GM18508 (cell line): ENCODE measurements at regions not wholly inside any gene's neighbourhood (a gene's known extent, or its start where the extent isn't known, plus 50 kb on each side); places are given as distances from the start of the nearest gene placed in this dataset.
"Not testable (repeated sequence)": the region's sequence is repeated elsewhere in the genome, so short reads cannot be mapped to it uniquely, and the experiment has no call there.

Source experiments
- ATAC-seq: cut with Tn5 transposase; IDR thresholded peaks from one replicate; pipeline ENCODE4 v1.9.1; 2021; ENCODE audit warnings: moderate number of reproducible peaks; ENCODE audit not compliant: insufficient read depth, unreplicated experiment

DNA sequence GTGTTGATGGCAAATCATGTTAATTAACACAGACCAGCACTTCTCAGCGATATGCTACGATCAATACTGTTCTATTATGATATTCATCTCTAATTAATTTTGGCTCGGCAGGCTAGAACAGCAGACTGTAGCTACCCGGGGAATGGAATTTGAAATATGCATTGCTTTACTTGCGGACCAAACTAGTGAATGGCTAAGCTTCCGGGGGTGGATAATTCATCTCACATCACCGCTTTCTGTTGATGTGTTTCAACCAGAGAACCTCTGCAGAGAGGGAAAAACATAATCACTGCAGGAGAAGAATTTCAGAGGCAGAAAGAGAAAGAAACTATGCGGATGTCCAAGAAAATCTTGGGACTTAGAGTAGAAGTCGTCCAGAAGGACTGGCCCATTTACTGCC is 490.9 kb downstream of the STK39 start:
- ATAC-seq = no peak

DNA sequence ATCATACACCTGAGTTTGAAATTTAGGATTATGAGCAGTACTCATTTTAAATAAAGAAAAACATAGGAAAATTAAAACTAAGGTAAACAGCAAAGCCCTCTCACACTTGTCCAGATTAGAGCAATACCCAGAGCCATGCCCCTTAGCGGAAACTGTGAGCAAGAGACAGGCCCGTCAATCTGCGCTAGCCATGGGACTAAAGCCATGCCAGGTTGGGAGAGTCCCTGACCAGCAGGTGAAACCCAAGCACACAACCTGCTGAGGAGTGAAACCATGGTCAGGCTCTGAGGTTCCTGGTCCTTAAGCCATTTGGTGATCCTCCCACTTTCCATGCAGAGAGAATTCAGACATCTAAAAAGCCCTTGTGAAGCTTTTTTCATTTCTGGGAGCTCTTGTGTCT is 494.3 kb downstream of the STK39 start:
- ATAC-seq = no peak

DNA sequence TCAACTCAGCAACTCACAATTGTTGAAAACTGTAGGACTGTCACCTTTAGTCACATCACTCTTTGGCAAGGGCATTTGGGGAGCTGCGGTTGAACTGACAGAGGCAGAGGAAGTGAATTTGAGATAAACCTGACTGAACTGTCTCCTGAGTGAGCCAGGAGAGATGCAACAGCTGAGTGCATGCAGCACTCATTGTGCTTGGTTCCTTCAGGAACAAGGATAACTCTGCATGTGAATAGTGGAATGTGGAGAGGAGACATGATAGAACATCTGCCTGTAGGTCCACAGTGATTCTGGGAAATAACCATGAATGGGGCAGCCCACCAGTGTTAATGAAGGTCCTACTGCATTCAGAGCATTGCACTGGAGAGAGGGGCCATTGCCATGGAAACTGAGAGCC is 494.7 kb downstream of the STK39 start:
- ATAC-seq = no peak

DNA sequence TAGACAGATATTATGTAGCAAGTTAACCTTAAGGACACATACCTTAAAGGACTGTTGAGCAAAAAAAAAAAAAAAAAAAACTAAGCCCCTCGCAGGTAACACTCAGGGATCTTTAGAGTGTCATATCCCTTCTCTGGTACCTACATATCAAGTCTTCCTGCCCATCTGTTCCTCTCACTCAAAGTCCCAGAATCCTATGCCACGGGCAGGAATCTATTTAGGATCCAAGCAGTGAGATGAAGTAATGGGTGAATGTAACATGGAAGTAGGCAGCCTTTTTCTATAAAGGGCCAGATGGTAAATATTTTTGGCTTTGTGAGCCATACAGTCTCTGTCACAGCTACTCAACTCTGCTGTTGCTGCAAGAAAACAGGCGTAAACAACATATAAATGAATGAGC is 496.7 kb downstream of the STK39 start:
- ATAC-seq = no peak

DNA sequence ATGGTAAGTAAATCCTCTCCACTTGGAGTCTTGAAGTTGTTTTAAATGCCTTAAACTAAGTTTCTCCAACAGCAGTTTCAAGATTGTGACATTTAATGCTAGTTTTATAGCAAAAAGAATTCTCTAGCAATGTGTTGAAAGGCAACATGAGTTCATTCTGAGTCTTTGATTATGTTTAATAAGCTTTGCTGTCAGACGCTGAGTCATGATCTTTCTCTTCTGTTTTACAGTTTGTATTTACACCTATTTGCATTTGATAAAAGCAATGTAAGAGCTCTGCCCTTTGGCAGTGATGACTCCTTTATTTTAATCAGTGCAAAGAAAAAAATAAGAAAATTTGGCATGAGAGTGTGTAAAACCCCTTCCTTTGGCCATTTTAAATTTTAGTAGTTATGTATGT is 497.7 kb downstream of the STK39 start:
- ATAC-seq = no peak

DNA sequence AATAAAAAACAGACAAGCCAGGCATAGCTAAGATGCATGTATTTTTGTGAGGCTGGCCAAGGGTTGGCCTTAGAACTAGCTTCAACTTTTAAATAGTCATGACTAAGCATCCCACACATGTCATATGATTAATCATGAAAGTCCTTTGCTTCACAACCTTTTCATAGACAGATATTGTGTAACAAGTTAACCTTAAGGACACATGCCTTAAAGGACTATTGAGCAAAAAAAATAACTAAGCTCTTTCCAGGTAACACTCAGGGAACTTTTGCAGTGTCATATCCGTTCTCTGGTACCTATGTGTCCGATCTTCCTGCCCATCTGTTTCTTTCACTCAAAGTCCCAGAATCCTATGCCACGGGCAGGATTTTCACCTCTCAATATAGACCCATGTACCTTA is 498.4 kb downstream of the STK39 start:
- no peak for ATAC-seq

DNA sequence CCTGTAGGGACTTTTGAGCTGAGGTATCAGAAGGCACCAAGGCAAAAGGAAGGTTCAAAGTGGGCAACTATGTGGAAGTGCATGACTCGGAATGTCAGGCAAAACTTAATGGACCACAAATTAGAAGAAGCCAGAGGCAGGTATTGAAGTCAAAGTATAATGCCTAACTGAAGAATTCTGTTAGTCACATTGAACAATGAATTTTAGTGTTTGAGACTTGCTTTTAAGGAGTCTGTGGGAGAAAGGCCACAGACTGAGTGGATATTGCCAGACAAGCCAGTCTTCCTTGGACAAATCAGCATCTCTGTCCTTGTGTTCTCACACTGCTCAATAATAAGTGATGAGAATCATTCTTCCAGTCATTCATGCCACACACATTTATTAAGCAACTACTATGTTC is 498.9 kb downstream of the STK39 start:
- no peak for ATAC-seq

DNA sequence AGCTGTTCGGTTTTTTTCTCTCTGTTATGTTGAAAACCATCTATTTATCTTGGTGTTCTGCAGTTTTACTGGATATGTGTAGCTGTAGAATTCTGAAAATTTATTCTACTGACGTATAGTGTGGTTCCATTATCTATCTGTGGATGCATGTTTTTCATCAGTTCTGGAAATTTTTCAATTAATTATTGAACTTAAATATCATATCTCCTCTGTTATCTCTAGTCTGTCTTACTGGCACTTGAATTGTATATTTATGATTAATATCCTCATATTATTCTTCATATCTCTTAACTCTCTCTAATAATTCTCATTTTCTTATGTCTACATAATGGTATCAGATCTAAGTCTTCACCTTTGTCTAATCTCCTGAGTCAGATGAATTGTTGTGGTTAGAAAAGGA is 501.7 kb downstream of the STK39 start:
- ATAC-seq = no peak

DNA sequence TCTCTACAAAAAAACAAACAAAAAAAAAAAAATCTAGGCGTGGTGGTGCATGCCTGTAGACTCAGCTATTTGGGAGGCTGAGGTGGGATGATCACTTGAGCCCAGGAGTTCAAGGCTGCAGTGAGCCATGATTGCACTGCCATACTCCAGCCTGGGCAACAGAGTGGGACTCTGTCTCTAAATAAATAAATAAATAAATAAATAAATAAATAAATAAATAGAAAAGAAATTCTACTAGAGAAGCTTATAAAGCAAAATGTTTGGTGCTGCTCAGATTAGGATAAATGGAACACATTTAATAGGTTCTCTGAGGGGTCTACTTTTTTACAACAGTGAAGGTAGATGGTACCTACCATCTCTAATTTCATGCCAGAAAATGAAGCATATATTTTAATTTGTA is 507.5 kb downstream of the STK39 start:
- not testable (repeated sequence) for ATAC-seq

DNA sequence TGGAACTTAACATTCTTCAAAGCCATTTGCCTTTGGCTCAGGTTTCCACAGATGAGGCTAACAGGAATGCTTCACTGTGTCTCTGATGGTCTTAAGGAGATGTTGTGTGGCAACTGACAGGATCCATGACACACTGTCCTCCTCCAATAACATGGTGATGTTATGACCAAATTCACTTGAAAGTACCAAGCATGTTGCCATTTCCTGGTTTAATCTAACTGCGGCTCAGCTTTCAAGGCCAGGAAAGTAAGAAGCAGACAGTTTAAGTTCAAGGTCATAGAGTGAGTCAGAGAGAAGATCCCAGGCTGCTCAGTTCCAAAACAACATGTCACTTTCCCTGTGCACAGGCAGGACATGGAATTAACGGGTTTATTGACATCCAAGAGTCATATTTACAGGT is 513.6 kb downstream of the STK39 start:
- no peak for ATAC-seq

DNA sequence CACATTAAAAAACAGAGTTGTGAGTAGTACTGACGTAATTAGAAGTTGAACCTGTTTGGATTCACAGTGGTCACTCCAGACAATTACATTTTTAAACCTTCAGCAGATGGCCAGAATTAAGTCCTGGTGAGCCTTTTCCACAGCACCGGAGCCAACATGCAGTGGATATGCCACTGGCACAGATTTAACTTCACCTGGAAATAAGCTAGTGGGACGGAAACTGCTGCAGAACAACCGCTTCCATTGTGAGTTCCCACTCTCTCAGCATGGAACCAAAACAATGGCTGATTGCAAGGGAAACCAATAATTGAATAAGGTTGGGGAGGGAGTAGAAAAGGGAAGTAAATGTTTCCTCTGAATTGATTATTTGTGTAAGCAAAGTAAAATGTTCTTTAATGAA is 515.1 kb downstream of the STK39 start:
- ATAC-seq = no peak

DNA sequence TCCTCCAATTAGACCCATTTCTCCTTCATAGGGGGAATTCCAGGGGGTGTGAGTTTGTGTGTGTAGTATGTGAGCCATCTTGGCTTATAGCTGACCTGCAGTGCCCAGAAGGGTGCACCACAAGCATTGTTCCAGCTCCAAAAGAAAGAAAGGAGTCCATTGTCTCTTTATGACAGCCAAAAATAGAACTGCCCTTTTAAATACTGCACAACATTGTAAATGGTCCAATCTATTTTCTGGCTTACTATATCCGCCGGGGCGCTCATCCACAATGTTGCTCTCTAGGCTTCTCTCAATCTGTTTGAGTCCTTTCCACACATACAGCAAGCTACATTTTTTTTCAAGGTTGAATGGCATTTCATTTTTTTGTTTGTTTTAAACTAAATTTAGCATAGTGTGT is 517.5 kb downstream of the STK39 start:
- ATAC-seq = no peak

DNA sequence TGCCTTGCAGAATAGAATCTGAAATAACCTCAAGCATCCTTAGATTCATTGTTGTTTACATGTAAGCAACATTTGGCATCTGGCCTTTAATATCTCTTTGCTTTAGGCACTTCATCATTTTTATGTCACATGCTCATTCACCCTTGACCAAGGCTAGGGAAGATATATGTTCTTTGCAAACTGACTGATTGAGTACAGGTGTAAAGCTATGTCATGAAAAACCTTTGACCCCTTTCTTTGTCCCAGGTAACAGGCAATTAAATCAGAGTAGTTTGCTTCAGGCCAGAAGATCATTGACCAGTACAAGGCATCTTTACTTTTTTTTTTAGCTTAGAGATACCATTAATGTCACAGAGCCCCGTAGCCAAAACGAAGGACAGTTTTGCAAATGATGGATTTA is 520.6 kb downstream of the STK39 start:
- no peak for ATAC-seq

DNA sequence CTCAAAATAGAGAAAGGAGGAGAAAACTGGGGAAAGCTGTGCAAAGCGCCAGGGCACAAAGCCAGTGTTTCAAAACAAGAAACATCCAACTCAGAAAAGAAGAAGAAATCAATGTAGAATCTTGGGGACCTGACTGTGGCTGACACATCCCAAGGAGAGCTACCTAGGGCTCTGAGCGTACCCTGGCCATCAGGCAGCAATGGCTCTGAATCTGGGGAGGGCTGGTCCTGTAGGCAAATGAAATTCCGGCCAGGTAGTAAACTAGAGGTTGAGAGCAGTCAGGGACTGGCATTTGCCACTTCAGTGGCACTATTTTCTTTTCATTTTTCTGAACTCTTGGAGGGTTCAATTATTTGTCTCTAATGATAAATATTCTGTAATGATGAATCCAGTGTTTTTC is 525.8 kb downstream of the STK39 start:
- no peak for ATAC-seq

DNA sequence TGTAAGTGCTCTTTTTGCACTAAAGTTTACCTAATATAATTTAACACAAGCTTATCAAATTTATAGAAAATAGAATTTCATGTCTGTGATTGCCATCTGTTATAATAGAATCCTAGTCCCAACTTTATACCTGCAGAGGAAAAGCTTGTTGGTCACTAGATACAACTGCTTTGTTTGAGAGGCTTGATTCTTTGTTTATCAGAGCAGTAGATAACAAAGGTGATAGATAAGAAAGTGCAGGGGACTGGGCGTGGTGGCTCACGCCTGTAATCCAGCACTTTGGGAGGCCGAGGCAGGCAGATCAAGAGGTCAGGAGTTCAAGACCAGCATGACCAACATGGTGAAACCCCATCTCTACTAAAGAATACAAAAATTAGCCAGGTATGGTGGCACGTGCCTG is 528.0 kb downstream of the STK39 start:
- no peak for ATAC-seq

DNA sequence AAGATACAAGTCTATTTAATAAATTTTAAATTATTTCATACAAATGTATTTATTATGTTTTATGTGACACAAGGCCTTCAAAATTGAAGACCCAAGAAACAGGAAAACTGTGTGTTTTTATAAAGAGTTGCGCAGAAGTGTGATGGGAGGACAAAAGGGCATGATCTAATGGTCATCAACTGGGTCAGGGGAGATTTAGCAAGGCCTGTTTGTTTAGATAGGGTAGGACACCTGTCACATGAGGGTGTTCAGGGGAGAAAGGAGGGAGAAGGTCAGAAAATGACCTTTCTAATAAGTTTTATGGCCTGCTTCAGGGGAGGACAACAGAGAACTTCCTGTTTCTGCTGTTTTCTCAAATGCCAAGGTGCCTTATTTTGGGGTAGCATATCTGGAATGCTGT is 528.8 kb downstream of the STK39 start:
- no peak for ATAC-seq

DNA sequence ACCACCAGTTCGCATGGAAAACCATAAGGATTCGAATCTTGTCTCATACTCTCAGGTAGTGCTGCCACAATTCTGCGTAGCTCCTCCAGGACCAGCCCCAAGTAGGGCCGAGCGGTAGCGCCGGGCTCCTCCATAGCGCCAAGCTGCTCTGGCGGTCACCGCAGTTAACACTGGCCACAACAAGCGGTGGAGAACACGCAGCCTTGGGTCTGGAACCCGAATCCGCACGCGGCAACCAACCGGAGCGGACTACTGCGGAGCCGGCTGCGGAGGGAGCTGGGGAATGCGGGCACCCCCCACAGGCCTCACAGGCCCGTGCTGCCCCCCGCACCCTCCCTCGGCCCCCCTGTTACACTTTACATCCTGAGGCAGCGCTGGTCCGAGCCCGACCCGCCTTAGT is 531.5 kb downstream of the STK39 start:
- no peak for ATAC-seq

DNA sequence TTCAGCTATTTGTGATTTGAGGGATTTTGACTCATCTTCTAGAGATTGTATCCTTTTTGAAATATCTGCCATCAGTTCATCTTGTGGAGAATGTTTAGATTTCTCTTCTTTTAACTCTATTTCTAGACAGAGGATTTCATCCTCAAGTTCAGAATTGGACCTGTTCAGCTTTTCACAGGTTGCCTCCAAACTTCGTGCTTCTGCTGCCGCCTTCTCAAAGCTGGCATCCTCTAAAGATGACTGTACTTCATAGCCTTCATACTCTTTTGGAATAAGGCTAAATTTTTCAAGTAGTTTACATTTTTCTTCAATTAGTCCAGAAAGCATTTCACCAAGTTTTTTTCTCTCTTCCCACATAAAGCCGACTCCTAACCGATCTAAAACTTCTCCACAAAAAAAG is 531.9 kb downstream of the STK39 start:
- ATAC-seq = not testable (repeated sequence)

DNA sequence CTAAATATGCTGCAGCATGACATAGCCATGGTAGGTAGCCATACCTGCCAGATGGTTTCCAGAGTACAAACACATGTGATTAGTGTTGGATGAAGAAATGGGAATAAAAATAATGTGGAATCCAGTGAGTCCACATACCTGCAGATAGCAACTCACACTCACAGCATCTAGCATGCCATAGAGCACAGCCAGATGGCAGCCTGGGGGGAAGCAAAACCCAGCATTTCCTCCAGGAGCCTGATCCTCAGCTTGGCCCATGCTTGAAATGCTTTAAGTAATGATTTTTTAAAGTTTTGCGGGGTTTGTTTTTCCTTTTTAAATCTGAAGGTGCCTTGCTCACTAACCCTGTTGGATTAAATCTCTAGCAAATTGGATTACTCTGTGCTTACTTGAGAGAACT is 535.1 kb downstream of the STK39 start:
- ATAC-seq = no peak

DNA sequence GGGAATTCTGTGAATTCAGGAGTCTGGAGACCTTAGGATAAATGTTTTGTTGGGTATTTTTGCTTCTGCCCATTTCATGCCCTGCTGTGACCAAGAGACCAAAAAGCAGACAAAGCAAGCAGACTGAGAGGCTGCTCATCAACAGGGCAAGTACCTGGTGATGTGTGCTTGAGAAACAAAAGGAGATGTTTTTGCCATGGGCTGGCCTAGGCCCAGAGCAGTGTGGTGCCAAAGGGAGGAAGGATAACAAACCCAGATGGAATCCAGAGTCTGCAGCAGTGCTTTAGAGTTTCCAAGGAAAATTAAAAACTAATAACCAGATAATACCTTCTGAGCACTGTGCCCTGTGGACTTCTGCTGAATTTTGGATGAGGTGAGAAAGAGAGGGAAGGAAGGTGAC is 538.4 kb downstream of the STK39 start:
- ATAC-seq = no peak

DNA sequence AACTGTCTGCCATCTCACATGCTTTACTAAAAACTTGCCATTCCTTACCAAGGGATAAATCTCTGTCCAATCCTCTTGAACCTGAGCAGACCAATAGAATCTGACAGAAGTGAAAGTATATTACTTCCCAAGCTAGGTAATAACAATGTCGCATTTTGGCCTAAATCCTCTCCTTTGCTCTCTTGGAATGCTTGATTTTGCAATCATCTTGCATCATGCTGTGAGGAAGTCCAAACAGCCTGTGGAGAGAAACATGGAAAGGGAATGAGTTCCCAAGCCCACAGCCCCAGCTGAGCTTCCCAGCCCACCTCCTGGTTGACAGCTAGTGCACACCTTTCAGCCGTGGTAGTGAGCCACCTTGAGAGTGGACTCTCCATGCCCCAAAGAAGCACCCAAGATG is 540.6 kb downstream of the STK39 start:
- ATAC-seq = no peak

DNA sequence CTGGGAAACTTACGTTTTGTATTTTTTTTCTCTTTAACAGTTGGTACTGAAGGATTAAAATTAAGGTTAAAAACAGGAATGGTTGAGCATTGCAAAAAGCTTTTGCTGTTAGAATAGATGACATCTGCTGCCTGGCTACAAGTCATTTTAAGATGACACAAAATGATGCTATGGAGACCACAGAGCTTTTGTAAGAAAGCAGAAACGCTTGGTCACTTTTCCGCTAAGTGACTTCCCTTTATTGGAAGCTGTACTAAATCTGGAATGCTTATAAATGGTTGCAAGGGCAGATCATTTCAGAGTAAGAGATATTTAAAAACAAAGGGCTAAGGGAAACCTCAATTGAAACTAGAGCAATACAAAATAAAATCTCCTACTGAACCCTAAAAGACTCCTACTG is 544.0 kb downstream of the STK39 start:
- no peak for ATAC-seq

DNA sequence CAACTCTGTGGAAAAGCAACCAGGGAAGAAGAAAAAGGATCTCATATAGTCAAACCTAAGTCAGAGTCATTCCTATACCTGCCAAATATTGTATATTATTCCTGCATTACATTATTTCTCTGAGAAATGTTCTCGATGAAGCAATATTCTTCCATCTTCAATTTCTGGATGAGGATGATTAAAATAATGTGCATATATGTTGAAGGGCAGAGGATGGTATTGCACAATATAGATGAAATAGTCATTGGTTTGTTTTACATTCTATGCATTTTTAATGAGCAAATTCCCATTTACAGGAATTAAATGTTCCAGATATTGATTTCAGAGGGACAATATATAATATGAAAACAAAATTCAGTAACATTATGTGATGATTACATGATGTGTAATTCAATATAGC is 545.2 kb downstream of the STK39 start:
- ATAC-seq = no peak

DNA sequence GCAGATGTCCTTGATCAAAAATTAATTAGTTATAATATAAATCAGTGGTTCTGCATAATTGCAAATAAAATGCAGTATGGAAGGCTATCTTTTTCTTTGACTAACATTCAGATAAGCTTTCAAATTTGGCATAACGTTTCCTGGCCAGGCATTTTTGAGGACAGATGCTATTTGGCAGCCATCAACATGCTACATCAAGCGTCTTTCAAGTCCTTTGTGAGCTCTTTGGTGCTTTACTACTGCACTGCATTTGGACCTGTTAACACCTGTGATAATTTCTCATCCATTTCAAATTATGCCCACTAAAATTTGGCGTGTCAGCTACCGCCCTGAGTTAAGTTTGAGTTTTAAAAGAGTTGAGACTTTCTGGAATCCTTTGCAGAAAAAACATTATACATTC is 545.7 kb downstream of the STK39 start:
- ATAC-seq = no peak
